Type B pancreatic cell (in vitro differentiated cells): ENCODE measurements at regions not wholly inside any gene's neighbourhood (a gene's known extent, or its start where the extent isn't known, plus 50 kb on each side); places are given as distances from the start of the nearest gene placed in this dataset.

ENCODE experiments used
- DNase-seq: peaks from one replicate; pipeline ENCODE4 v3.0.0; 2021; ENCODE audit warnings: mixed read lengths; ENCODE audit not compliant: unreplicated experiment; ENCODE audit errors: extremely low spot score
- H3K27ac Mint-ChIP-seq: 2 replicates; pipeline ENCODE4 v1.8.0; 2021; ENCODE audit warnings: mild to moderate bottlenecking, mixed read lengths
- H3K27me3 Mint-ChIP-seq: 2 replicates; pipeline ENCODE4 v1.8.0; 2021; ENCODE audit warnings: mixed read lengths
- H3K36me3 Mint-ChIP-seq: 2 replicates; pipeline ENCODE4 v1.8.0; 2021; ENCODE audit warnings: mixed read lengths
- H3K4me1 Mint-ChIP-seq: one replicate; pipeline ENCODE4 v1.8.0; 2021; ENCODE audit warnings: mixed read lengths; ENCODE audit not compliant: unreplicated experiment
- H3K4me3 Mint-ChIP-seq: 2 replicates; pipeline ENCODE4 v1.8.0; 2021; ENCODE audit warnings: mild to moderate bottlenecking, mixed read lengths
- H3K9me3 Mint-ChIP-seq: 2 replicates; pipeline ENCODE4 v1.8.0; 2021; ENCODE audit warnings: mixed read lengths
- TF ChIP-seq, protein P1 (sequence below): fragments of 200-600 bp; sonication (generic); conservative IDR thresholded peaks from 2 replicates; pipeline ENCODE4 v1.5.0; 2021; ENCODE audit warnings: antibody characterized with exemption, mild to moderate bottlenecking

DNA sequence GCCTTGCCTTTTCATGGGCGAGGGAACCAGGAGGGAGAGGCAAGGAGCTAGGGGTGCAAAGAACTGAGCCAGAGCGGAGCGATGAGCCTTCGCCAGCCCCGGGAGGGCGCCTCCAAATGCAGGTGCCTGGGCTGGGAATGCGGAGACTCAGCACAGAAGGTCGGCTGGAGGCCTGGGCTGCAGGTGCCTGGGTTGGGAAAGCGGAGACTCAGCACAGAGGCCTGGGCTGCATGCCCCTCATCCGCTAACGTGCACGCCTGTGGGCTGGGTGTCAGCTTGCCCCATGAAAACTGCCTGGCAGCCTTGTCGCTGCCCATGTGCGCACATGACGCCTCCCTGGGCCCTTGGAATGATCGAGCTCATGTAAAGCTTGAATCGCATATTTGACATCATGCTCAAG is 51.8 kb downstream of the POM121L12 start:
- TF ChIP-seq, protein P1, sequence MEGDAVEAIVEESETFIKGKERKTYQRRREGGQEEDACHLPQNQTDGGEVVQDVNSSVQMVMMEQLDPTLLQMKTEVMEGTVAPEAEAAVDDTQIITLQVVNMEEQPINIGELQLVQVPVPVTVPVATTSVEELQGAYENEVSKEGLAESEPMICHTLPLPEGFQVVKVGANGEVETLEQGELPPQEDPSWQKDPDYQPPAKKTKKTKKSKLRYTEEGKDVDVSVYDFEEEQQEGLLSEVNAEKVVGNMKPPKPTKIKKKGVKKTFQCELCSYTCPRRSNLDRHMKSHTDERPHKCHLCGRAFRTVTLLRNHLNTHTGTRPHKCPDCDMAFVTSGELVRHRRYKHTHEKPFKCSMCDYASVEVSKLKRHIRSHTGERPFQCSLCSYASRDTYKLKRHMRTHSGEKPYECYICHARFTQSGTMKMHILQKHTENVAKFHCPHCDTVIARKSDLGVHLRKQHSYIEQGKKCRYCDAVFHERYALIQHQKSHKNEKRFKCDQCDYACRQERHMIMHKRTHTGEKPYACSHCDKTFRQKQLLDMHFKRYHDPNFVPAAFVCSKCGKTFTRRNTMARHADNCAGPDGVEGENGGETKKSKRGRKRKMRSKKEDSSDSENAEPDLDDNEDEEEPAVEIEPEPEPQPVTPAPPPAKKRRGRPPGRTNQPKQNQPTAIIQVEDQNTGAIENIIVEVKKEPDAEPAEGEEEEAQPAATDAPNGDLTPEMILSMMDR = no peak
- no peaks in the 10 kb centered on the region for H3K27me3 Mint-ChIP-seq
- peaks cover 8% of the 10 kb centered on the region for H3K9me3 Mint-ChIP-seq
- no peak overlapping the region for H3K4me3 Mint-ChIP-seq
- DNase-seq = no peak
- H3K4me1 Mint-ChIP-seq = no peaks in the 10 kb centered on the region
- H3K27ac Mint-ChIP-seq = no peak overlapping the region
- H3K36me3 Mint-ChIP-seq = no peaks in the 10 kb centered on the region

DNA sequence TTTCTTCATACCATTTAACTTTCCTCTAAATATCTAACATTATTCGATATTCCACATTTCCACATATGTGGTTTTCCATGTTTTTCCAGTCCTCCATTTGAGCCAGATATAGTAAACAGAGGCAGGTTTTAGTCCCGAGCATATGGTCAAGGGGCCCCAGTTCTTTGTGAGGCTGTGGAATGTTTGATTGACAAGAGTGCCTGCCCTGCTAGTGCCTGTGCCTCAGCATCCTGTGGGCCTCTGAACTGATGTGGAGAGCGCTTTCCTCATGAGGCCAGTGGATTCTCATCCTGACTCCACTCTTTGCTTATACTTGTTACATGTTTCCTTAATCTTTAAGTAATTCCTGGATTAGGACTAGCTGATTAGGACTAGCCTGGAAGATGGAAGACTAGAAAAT is 58.8 kb downstream of the POM121L12 start:
- Mint-ChIP-seq H3K27me3 (no peaks in the 10 kb centered on the region), H3K36me3 (no peaks in the 10 kb centered on the region), H3K4me1 (no peaks in the 10 kb centered on the region), H3K27ac (no peak overlapping the region), H3K9me3 (no peaks in the 10 kb centered on the region), H3K4me3 (no peak overlapping the region)
- no peak for DNase-seq
- TF ChIP-seq, protein P1 = no peak

DNA sequence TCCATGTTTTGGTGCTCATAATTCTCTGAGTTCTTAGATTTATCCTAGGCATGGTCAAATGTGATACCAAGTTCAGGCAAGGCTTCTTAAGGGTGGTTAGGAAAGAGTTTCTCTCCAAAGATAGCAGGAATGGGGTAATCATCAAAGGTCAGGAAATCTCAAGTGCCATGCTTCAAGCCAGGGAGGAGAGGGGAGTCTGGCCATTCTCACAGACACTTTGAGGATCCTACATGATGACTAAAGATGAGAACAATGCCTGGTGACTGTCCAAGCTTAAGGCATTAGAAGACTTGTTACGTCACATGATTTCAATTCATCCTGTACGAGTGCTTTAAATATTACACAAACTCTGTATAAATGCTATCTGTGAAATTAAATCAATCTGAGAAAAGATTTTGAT is 59.4 kb downstream of the POM121L12 start:
- Mint-ChIP-seq H3K27ac (no peak overlapping the region), H3K4me1 (no peaks in the 10 kb centered on the region), H3K27me3 (no peaks in the 10 kb centered on the region), H3K9me3 (no peaks in the 10 kb centered on the region), H3K36me3 (no peaks in the 10 kb centered on the region), H3K4me3 (no peak overlapping the region)
- TF ChIP-seq, protein P1 = no peak
- DNase-seq = no peak

DNA sequence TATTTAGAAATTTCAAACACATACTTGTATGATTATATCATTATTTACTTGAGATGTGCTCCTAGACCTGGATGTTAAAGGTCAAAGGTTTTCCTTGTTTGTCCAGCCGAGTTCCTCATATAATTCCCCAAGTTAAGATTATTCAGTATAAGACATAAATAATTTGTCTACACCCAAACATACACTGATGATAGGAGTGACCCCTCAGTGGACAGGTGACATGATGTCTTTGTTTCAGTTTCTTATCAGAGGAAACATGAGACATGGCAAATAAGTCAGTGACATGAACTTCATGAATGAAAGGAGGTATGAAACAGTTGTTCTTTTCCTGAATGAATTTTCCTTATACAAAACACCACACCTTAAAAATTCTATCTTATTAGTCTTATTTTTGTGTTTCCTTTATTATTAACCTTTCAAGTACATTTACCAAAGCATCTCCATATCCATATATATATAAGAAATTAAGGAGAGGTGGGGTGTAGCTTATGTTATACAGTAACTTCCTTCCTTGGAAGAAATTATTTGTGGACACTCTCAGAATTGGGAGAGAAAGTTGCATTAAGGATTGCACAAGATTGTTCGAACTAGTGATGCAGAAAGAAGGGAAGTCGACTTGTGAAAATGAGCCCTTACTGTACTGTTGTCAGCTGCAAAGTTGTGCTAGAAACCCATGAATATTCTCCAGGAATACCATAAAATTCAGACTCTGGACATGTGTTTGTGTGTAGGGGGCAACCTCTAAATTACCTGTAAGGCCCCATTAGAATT is 60.5 kb downstream of the POM121L12 start:
- Mint-ChIP-seq H3K27me3 (no peaks in the 10 kb centered on the region), H3K36me3 (no peaks in the 10 kb centered on the region), H3K4me1 (no peaks in the 10 kb centered on the region), H3K4me3 (no peak overlapping the region), H3K27ac (no peak overlapping the region), H3K9me3 (no peaks in the 10 kb centered on the region)
- TF ChIP-seq, protein P1 = no peak
- DNase-seq = no peak

DNA sequence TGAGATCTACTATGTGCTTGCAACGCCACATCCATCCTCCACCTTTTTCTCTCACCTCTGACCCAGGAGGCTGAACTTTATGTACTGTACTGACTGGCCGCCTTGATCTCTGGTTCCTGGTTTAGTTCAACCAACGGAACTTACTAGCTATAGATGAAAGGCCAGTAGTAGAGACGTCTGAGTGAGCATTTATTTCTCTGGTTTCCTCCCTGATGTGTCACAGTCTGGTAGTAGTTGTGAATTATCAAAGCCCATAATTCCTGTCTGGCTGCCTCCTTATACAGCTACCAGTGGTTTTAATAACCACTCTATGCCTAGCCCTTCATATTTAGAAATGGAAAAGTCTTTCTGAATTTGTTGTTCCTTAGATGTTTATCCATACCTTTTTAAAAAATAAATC is 64.7 kb downstream of the POM121L12 start:
- Mint-ChIP-seq H3K4me1 (no peaks in the 10 kb centered on the region), H3K9me3 (no peaks in the 10 kb centered on the region), H3K36me3 (no peaks in the 10 kb centered on the region), H3K4me3 (no peak overlapping the region), H3K27me3 (no peaks in the 10 kb centered on the region), H3K27ac (no peak overlapping the region)
- TF ChIP-seq, protein P1 = no peak
- no peak for DNase-seq
